22Rv1 (cell line): ENCODE measurements at regions not wholly inside any gene's neighbourhood (a gene's known extent, or its start where the extent isn't known, plus 50 kb on each side); places are given as distances from the start of the nearest gene placed in this dataset.

Source experiments
- ZFX ChIP-seq: fragments of 450-650 bp; IDR thresholded peaks from 2 replicates; pipeline ENCODE4 v1.6.1; 2017; ENCODE audit warnings: antibody characterized with exemption, borderline replicate concordance
- TF ChIP-seq, protein P1 (sequence below): fragments of 450-650 bp; IDR thresholded peaks from 2 replicates; pipeline ENCODE4 v1.5.1; 2017; ENCODE audit warnings: mild to moderate bottlenecking

GRCh38 chr5:82605441-82605973, 327.4 kb upstream of the RPS23 start:
- TF ChIP-seq, protein P1, sequence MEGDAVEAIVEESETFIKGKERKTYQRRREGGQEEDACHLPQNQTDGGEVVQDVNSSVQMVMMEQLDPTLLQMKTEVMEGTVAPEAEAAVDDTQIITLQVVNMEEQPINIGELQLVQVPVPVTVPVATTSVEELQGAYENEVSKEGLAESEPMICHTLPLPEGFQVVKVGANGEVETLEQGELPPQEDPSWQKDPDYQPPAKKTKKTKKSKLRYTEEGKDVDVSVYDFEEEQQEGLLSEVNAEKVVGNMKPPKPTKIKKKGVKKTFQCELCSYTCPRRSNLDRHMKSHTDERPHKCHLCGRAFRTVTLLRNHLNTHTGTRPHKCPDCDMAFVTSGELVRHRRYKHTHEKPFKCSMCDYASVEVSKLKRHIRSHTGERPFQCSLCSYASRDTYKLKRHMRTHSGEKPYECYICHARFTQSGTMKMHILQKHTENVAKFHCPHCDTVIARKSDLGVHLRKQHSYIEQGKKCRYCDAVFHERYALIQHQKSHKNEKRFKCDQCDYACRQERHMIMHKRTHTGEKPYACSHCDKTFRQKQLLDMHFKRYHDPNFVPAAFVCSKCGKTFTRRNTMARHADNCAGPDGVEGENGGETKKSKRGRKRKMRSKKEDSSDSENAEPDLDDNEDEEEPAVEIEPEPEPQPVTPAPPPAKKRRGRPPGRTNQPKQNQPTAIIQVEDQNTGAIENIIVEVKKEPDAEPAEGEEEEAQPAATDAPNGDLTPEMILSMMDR = no peak
- TF ChIP-seq ZFX = no peak
